Activated CD4-positive, alpha-beta T cell treated with anti-CD3 and anti-CD28 coated beads, Interleukin-2, amount 50 U/mL, for 16 hours (primary cell): ENCODE measurements at regions not wholly inside any gene's neighbourhood (a gene's known extent, or its start where the extent isn't known, plus 50 kb on each side); places are given as distances from the start of the nearest gene placed in this dataset.

Experiments used
- DNase-seq: peaks from one replicate; pipeline ENCODE4 v3.0.0-alpha.2; 2020

- no peak for DNase-seq
Observed at GRCh38 chr10:56934515-56934914, 573.5 kb upstream of the ZWINT start.

- DNase-seq = no peak
Observed at GRCh38 chr10:56928714-56929113, 567.7 kb upstream of the ZWINT start.

GRCh38 chr10:56927701-56928100 lies 566.6 kb upstream of the ZWINT start:
- no peak for DNase-seq

GRCh38 chr10:56920601-56921261 lies 559.7 kb upstream of the ZWINT start:
- DNase-seq = no peak

- DNase-seq = no peak
Observed at GRCh38 chr10:56912043-56912442, 551.0 kb upstream of the ZWINT start.

- DNase-seq = no peak
Observed at GRCh38 chr10:56905051-56905450, 544.0 kb upstream of the ZWINT start.

- no peak for DNase-seq
Observed at GRCh38 chr10:56902554-56902953, 541.5 kb upstream of the ZWINT start.

- no peak for DNase-seq
Observed at GRCh38 chr10:56895306-56895705, 534.2 kb upstream of the ZWINT start.

- DNase-seq = no peak
Observed at GRCh38 chr10:56881218-56881617, 520.2 kb upstream of the ZWINT start.

- DNase-seq = no peak
Observed at GRCh38 chr10:56880606-56881005, 519.5 kb upstream of the ZWINT start.

- DNase-seq = no peak
Observed at GRCh38 chr10:56874950-56875349, 513.9 kb upstream of the ZWINT start.

GRCh38 chr10:56871160-56871668 lies 510.2 kb upstream of the ZWINT start:
- no peak for DNase-seq

GRCh38 chr10:56867236-56867635 lies 506.2 kb upstream of the ZWINT start:
- DNase-seq = no peak

GRCh38 chr10:56856569-56856968 lies 495.5 kb upstream of the ZWINT start:
- no peak for DNase-seq

- no peak for DNase-seq
Observed at GRCh38 chr10:56844978-56845529, 484.0 kb upstream of the ZWINT start.

GRCh38 chr10:56836659-56837058 lies 475.6 kb upstream of the ZWINT start:
- DNase-seq = no peak

GRCh38 chr10:56831681-56832080 lies 470.6 kb upstream of the ZWINT start:
- DNase-seq = no peak

GRCh38 chr10:56823849-56824248 lies 462.8 kb upstream of the ZWINT start:
- DNase-seq = peak; percentile 1

GRCh38 chr10:56805022-56805421 lies 444.0 kb upstream of the ZWINT start:
- no peak for DNase-seq

GRCh38 chr10:56785292-56785691 lies 424.2 kb upstream of the ZWINT start:
- DNase-seq = no peak

- no peak for DNase-seq
Observed at GRCh38 chr10:56782503-56782902, 421.4 kb upstream of the ZWINT start.

- DNase-seq = no peak
Observed at GRCh38 chr10:56771343-56771742, 410.3 kb upstream of the ZWINT start.

GRCh38 chr10:56763090-56763489 lies 402.0 kb upstream of the ZWINT start:
- no peak for DNase-seq

GRCh38 chr10:56745490-56745889 lies 384.4 kb upstream of the ZWINT start:
- no peak for DNase-seq

- DNase-seq = no peak
Observed at GRCh38 chr10:56728349-56728748, 367.3 kb upstream of the ZWINT start.
